H1 (cell line): ENCODE measurements at regions not wholly inside any gene's neighbourhood (a gene's known extent, or its start where the extent isn't known, plus 50 kb on each side); places are given as distances from the start of the nearest gene placed in this dataset.

Source experiments
- FOSL1 ChIP-seq: IDR thresholded peaks from 2 replicates; pipeline ENCODE4 v1.6.1; 2011; ENCODE audit warnings: mild to moderate bottlenecking, low read depth, low read length, moderate library complexity; ENCODE audit not compliant: insufficient read depth
- RBBP5 ChIP-seq: IDR thresholded peaks from 2 replicates; pipeline ENCODE4 v1.7.1; 2012; ENCODE audit warnings: low read depth, mild to moderate bottlenecking, inconsistent platforms, low read length, moderate library complexity, borderline replicate concordance
- SRF ChIP-seq: IDR thresholded peaks from 2 replicates; pipeline ENCODE4 v1.6.1; 2011; ENCODE audit warnings: mild to moderate bottlenecking, low read depth, low read length, moderate library complexity
- TF ChIP-seq, protein P1 (sequence below): fragments of 300-600 bp; sonication (generic); IDR thresholded peaks from 2 replicates; pipeline ENCODE4 v1.7.1; 2012; ENCODE audit warnings: low read length, moderate library complexity, mild to moderate bottlenecking, inconsistent platforms; ENCODE audit not compliant: insufficient replicate concordance

DNA sequence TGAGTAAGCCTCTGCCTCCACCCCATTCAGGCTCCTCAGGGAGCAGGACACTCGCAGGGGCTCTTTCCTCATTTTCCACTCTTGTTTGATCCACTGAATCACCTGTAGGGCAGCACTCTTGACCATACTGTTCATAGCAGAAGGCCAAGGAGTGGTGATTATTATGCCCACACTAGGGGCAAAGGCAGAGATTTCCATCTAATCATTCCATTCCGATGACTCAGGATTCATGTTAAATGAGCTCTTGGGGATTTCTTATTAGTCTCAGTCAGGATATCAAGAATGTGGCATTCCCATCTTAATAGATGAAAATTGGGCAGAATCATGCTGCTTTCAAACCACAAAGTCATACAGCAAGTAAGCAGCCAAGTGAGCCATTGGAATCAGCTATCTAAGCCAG, 101.9 kb upstream of the MOCS1 start (continued):
- TF ChIP-seq, protein P1, sequence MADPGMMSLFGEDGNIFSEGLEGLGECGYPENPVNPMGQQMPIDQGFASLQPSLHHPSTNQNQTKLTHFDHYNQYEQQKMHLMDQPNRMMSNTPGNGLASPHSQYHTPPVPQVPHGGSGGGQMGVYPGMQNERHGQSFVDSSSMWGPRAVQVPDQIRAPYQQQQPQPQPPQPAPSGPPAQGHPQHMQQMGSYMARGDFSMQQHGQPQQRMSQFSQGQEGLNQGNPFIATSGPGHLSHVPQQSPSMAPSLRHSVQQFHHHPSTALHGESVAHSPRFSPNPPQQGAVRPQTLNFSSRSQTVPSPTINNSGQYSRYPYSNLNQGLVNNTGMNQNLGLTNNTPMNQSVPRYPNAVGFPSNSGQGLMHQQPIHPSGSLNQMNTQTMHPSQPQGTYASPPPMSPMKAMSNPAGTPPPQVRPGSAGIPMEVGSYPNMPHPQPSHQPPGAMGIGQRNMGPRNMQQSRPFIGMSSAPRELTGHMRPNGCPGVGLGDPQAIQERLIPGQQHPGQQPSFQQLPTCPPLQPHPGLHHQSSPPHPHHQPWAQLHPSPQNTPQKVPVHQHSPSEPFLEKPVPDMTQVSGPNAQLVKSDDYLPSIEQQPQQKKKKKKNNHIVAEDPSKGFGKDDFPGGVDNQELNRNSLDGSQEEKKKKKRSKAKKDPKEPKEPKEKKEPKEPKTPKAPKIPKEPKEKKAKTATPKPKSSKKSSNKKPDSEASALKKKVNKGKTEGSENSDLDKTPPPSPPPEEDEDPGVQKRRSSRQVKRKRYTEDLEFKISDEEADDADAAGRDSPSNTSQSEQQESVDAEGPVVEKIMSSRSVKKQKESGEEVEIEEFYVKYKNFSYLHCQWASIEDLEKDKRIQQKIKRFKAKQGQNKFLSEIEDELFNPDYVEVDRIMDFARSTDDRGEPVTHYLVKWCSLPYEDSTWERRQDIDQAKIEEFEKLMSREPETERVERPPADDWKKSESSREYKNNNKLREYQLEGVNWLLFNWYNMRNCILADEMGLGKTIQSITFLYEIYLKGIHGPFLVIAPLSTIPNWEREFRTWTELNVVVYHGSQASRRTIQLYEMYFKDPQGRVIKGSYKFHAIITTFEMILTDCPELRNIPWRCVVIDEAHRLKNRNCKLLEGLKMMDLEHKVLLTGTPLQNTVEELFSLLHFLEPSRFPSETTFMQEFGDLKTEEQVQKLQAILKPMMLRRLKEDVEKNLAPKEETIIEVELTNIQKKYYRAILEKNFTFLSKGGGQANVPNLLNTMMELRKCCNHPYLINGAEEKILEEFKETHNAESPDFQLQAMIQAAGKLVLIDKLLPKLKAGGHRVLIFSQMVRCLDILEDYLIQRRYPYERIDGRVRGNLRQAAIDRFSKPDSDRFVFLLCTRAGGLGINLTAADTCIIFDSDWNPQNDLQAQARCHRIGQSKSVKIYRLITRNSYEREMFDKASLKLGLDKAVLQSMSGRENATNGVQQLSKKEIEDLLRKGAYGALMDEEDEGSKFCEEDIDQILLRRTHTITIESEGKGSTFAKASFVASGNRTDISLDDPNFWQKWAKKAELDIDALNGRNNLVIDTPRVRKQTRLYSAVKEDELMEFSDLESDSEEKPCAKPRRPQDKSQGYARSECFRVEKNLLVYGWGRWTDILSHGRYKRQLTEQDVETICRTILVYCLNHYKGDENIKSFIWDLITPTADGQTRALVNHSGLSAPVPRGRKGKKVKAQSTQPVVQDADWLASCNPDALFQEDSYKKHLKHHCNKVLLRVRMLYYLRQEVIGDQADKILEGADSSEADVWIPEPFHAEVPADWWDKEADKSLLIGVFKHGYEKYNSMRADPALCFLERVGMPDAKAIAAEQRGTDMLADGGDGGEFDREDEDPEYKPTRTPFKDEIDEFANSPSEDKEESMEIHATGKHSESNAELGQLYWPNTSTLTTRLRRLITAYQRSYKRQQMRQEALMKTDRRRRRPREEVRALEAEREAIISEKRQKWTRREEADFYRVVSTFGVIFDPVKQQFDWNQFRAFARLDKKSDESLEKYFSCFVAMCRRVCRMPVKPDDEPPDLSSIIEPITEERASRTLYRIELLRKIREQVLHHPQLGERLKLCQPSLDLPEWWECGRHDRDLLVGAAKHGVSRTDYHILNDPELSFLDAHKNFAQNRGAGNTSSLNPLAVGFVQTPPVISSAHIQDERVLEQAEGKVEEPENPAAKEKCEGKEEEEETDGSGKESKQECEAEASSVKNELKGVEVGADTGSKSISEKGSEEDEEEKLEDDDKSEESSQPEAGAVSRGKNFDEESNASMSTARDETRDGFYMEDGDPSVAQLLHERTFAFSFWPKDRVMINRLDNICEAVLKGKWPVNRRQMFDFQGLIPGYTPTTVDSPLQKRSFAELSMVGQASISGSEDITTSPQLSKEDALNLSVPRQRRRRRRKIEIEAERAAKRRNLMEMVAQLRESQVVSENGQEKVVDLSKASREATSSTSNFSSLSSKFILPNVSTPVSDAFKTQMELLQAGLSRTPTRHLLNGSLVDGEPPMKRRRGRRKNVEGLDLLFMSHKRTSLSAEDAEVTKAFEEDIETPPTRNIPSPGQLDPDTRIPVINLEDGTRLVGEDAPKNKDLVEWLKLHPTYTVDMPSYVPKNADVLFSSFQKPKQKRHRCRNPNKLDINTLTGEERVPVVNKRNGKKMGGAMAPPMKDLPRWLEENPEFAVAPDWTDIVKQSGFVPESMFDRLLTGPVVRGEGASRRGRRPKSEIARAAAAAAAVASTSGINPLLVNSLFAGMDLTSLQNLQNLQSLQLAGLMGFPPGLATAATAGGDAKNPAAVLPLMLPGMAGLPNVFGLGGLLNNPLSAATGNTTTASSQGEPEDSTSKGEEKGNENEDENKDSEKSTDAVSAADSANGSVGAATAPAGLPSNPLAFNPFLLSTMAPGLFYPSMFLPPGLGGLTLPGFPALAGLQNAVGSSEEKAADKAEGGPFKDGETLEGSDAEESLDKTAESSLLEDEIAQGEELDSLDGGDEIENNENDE: no peak
- TF ChIP-seq RBBP5: no peak
- no peak for TF ChIP-seq SRF
- TF ChIP-seq FOSL1: no peak
